HepG2 (cell line): ENCODE measurements at regions not wholly inside any gene's neighbourhood (a gene's known extent, or its start where the extent isn't known, plus 50 kb on each side); places are given as distances from the start of the nearest gene placed in this dataset.

ENCODE experiments used
- ATAC-seq: fragments of 200-7000 bp; cut with Tn5 transposase; 3 replicates; pipeline ENCODE4 v1.9.1; 2020; ENCODE audit warnings: mild to moderate bottlenecking, moderate library complexity
- BruUV-seq: library from RNA; stranded (reverse); fragments of 400-500 nt; replicated peaks from 2 replicates; lab custom pipeline; 2021; lab: Mats Ljungman, UMichigan
- CTCF ChIA-PET: fragments of 300-600 bp; formaldehyde crosslinking; extraction: SDS; loops from one replicate; lab custom pipeline; 2021; ENCODE audit warnings: low total read pairs, inconsistent platforms, low intra/inter-chr PET ratio; lab: Yijun Ruan, JAX
- POLR2A ChIA-PET: fragments of 350-600 bp; sonication (Branson Sonifier 250); formaldehyde crosslinking; loops from one replicate; lab custom pipeline; 2020; ENCODE audit warnings: antibody characterized with exemption, inconsistent platforms; lab: Yijun Ruan, JAX
- DNase-seq: peaks from one replicate; pipeline ENCODE4 v3.0.0-alpha.2; 2015; ENCODE audit warnings: low spot score
- FAIRE-seq: peaks from 3 replicates; lab custom pipeline; 2011; peaks lifted over from hg19 to GRCh38; lab: Jason Lieb, UNC
- H2AFZ ChIP-seq: one replicate; pipeline ENCODE4 v1.6.1; 2011; ENCODE audit warnings: low read length, inconsistent platforms
- H3K27ac ChIP-seq: fragments of 300-600 bp; 3 replicates; pipeline ENCODE4 v1.8.0; 2011; ENCODE audit warnings: mixed run types, mild to moderate bottlenecking, mixed read lengths, low read length, inconsistent platforms; ENCODE audit not compliant: insufficient read depth; ENCODE audit errors: extremely low read length
- H3K27me3 ChIP-seq, 2 experiments: fragments of 200-600 bp in 1 of 2; 2 replicates in 1 of 2; 3 replicates in 1 of 2; pipeline versions ENCODE4 v1.6.0 to v1.8.0; 2011; ENCODE audit warnings: low read length in 2 of 2, mild to moderate bottlenecking in 2 of 2, moderate library complexity in 2 of 2, inconsistent platforms in 1 of 2; ENCODE audit not compliant: insufficient read depth in 2 of 2, control insufficient read depth in 1 of 2
- H3K36me3 ChIP-seq, 2 experiments: fragments of 200-600 bp in 1 of 2; replicated peaks in 1 of 2; 2 replicates in 1 of 2; 3 replicates in 1 of 2; pipeline versions ENCODE4 v1.5.1 to v1.8.0; 2011; ENCODE audit warnings: low read length in 2 of 2, inconsistent platforms in 1 of 2; ENCODE audit not compliant: insufficient read depth in 2 of 2, control insufficient read depth in 1 of 2
- H3K4me1 ChIP-seq: 2 replicates; pipeline ENCODE4 v1.5.1; 2012; ENCODE audit warnings: low read length, inconsistent platforms; ENCODE audit not compliant: insufficient read depth
- H3K4me2 ChIP-seq: 2 replicates; pipeline ENCODE4 v1.6.0; 2011; ENCODE audit warnings: low read depth, low read length, inconsistent platforms
- H3K4me3 ChIP-seq, 3 experiments: fragments of 200-600 bp in 1 of 3; sonication (generic), shearing (Covaris generic) in 1 of 3; replicated peaks in 1 of 3; 2 replicates each; pipeline ENCODE4 v1.5.1; 2011 to 2016; ENCODE audit warnings: low read length in 3 of 3, inconsistent platforms in 2 of 3, low read depth in 2 of 3, mild to moderate bottlenecking in 2 of 3, control low read depth in 1 of 3, mixed read lengths in 1 of 3; ENCODE audit not compliant: insufficient read depth in 1 of 3
- H3K79me2 ChIP-seq: one replicate; pipeline ENCODE4 v1.6.1; 2011; ENCODE audit warnings: low read length, inconsistent platforms; ENCODE audit not compliant: insufficient read depth
- H3K9ac ChIP-seq: 2 replicates; pipeline ENCODE4 v1.6.0; 2011; ENCODE audit warnings: mild to moderate bottlenecking, low read depth, low read length, inconsistent platforms; ENCODE audit not compliant: insufficient read depth
- H3K9me3 ChIP-seq: 2 replicates; pipeline ENCODE4 v1.5.1; 2012; ENCODE audit warnings: mild to moderate bottlenecking, low read length
- H4K20me1 ChIP-seq: 2 replicates; pipeline ENCODE4 v1.6.0; 2011; ENCODE audit warnings: inconsistent platforms, mild to moderate bottlenecking, low read length, moderate library complexity; ENCODE audit not compliant: insufficient read depth
- NFE2L2 ChIP-seq: fragments of 150-350 bp; IDR thresholded peaks from 2 replicates; pipeline ENCODE4 v1.6.1; 2014; ENCODE audit warnings: low read length
- RXRA ChIP-seq: sonication (generic); formaldehyde crosslinking; IDR thresholded peaks from 2 replicates; pipeline ENCODE4 v1.5.1; 2020; ENCODE audit warnings: missing genetic modification reagents
- SALL2 ChIP-seq: sonication (generic); formaldehyde crosslinking; IDR thresholded peaks from 2 replicates; pipeline ENCODE4 v1.8.1; 2023; ENCODE audit warnings: mild to moderate bottlenecking, missing genetic modification reagents, inconsistent platforms
- SNRNP70 ChIP-seq: fragments of 200-400 bp; formaldehyde crosslinking; IDR thresholded peaks from 2 replicates; pipeline ENCODE4 v1.6.1; 2017; ENCODE audit warnings: mild to moderate bottlenecking, low read depth, low read length, moderate library complexity
- ZBTB20 ChIP-seq: sonication (generic); formaldehyde crosslinking; IDR thresholded peaks from 2 replicates; pipeline ENCODE4 v1.8.1; 2023; ENCODE audit warnings: missing genetic modification reagents, low read depth, mild to moderate bottlenecking, borderline replicate concordance
- ZNF431 ChIP-seq: sonication (generic); formaldehyde crosslinking; IDR thresholded peaks from 2 replicates; pipeline ENCODE4 v1.9.0; 2022; ENCODE audit warnings: missing genetic modification reagents, low read depth, mild to moderate bottlenecking, borderline replicate concordance
- ZNF652 ChIP-seq: IDR thresholded peaks from 2 replicates; pipeline ENCODE4 v1.6.1; 2016; ENCODE audit warnings: low read depth, borderline replicate concordance
- ZSCAN12 ChIP-seq: sonication (generic); formaldehyde crosslinking; IDR thresholded peaks from 2 replicates; pipeline ENCODE4 v1.9.0; 2021; ENCODE audit warnings: mild to moderate bottlenecking, missing genetic modification reagents
- ZSCAN30 ChIP-seq: sonication (generic); formaldehyde crosslinking; IDR thresholded peaks from 2 replicates; pipeline ENCODE4 v1.5.0; 2020; ENCODE audit warnings: mild to moderate bottlenecking, missing genetic modification reagents
- WGBS: methylation state at CpG from one replicate; pipeline ENCODE4 v1.1.6; 2017; ENCODE audit warnings: low lambda C conversion rate; 5-methylcytosine and 5-hydroxymethylcytosine counted together
- in situ Hi-C: cut with HindIII; loops from 2 replicates; pipeline ENCODE4 v1.10.0; 2017; ENCODE audit warnings: low pct_unique_long_range_greater_than_20kb; ENCODE audit not compliant: extremely low pct_ligation_motif_present
- intact Hi-C: fragments of 100-400 bp; cut with micrococcal nuclease; formaldehyde crosslinking; loops from one replicate; pipeline ENCODE4 v1.10.0; 2022; ENCODE audit not compliant: unreplicated experiment
- TF ChIP-seq, protein P1 (sequence below): fragments of 450-650 bp; IDR thresholded peaks from 2 replicates; pipeline ENCODE4 v1.6.1; 2016
- TF ChIP-seq, protein P2 (sequence below): sonication (generic); formaldehyde crosslinking; IDR thresholded peaks from 2 replicates; pipeline ENCODE4 v1.4.0; 2020; ENCODE audit warnings: missing genetic modification reagents
- TF ChIP-seq, protein P3 (sequence below): sonication (generic); formaldehyde crosslinking; IDR thresholded peaks from 2 replicates; pipeline ENCODE4 v1.4.0; 2020; ENCODE audit warnings: missing genetic modification reagents

DNA sequence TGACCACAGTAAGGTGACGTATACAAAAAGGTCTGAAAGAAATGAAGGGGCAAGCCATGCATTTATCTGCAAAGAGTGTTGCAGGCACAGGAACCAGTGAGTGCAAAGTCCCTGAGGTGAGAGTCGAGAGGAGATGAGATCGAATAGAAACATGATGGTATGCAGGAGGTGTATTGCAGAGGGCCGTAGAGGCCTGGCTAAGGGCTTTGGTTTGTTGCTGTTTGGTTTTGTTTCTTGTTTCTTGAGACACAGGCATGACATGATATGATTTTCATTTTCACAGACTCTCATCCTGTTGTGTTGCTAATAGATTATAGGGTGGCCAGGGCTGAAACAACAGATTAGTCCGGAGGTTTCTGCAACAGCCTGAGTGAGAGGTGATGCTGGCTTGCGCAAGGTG, 80.4 kb downstream of the HSPH1 start:
- FAIRE-seq (no peak), ATAC-seq (no peak), DNase-seq (no peak)
- Histone ChIP-seq H3K79me2 (no peaks in the 10 kb centered on the region), H4K20me1 (no peaks in the 10 kb centered on the region), H3K4me1 (no peaks in the 10 kb centered on the region), H3K4me2 (no peak overlapping the region), H2AFZ (no peak overlapping the region), H3K9ac (no peak overlapping the region), H3K4me3 (no peak overlapping the region), H3K9me3 (no peaks in the 10 kb centered on the region), H3K27ac (no peak overlapping the region), H3K27me3 (peaks cover 0 to 11% of the 10 kb centered on the region in 2 experiments; a peak in 2 of 5 replicates)
- POLR2A ChIA-PET = no interaction called here
- in situ Hi-C loops = no loop called here
- no TSS peak for BruUV-seq
- CTCF ChIA-PET = no interaction called here
- WGBS = 30% methylated on average over 6 of the region's 6 CpGs
- intact Hi-C loops = no loop called here
- TF ChIP-seq ZBTB20 (no peak), ZNF652 (CRISPR knock-in tag) (no peak), SNRNP70 (no peak), SALL2 (CRISPR knock-in tag) (no peak), ZNF431 (CRISPR knock-in tag) (no peak), ZSCAN12 (CRISPR knock-in tag) (no peak), ZSCAN30 (no peak), RXRA (no peak), NFE2L2 (no peak)
- TF ChIP-seq, protein P1, sequence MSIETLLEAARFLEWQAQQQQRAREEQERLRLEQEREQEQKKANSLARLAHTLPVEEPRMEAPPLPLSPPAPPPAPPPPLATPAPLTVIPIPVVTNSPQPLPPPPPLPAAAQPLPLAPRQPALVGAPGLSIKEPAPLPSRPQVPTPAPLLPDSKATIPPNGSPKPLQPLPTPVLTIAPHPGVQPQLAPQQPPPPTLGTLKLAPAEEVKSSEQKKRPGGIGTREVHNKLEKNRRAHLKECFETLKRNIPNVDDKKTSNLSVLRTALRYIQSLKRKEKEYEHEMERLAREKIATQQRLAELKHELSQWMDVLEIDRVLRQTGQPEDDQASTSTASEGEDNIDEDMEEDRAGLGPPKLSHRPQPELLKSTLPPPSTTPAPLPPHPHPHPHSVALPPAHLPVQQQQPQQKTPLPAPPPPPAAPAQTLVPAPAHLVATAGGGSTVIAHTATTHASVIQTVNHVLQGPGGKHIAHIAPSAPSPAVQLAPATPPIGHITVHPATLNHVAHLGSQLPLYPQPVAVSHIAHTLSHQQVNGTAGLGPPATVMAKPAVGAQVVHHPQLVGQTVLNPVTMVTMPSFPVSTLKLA = no peak
- TF ChIP-seq, protein P2, sequence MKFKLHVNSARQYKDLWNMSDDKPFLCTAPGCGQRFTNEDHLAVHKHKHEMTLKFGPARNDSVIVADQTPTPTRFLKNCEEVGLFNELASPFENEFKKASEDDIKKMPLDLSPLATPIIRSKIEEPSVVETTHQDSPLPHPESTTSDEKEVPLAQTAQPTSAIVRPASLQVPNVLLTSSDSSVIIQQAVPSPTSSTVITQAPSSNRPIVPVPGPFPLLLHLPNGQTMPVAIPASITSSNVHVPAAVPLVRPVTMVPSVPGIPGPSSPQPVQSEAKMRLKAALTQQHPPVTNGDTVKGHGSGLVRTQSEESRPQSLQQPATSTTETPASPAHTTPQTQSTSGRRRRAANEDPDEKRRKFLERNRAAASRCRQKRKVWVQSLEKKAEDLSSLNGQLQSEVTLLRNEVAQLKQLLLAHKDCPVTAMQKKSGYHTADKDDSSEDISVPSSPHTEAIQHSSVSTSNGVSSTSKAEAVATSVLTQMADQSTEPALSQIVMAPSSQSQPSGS = no peak
- TF ChIP-seq, protein P3, sequence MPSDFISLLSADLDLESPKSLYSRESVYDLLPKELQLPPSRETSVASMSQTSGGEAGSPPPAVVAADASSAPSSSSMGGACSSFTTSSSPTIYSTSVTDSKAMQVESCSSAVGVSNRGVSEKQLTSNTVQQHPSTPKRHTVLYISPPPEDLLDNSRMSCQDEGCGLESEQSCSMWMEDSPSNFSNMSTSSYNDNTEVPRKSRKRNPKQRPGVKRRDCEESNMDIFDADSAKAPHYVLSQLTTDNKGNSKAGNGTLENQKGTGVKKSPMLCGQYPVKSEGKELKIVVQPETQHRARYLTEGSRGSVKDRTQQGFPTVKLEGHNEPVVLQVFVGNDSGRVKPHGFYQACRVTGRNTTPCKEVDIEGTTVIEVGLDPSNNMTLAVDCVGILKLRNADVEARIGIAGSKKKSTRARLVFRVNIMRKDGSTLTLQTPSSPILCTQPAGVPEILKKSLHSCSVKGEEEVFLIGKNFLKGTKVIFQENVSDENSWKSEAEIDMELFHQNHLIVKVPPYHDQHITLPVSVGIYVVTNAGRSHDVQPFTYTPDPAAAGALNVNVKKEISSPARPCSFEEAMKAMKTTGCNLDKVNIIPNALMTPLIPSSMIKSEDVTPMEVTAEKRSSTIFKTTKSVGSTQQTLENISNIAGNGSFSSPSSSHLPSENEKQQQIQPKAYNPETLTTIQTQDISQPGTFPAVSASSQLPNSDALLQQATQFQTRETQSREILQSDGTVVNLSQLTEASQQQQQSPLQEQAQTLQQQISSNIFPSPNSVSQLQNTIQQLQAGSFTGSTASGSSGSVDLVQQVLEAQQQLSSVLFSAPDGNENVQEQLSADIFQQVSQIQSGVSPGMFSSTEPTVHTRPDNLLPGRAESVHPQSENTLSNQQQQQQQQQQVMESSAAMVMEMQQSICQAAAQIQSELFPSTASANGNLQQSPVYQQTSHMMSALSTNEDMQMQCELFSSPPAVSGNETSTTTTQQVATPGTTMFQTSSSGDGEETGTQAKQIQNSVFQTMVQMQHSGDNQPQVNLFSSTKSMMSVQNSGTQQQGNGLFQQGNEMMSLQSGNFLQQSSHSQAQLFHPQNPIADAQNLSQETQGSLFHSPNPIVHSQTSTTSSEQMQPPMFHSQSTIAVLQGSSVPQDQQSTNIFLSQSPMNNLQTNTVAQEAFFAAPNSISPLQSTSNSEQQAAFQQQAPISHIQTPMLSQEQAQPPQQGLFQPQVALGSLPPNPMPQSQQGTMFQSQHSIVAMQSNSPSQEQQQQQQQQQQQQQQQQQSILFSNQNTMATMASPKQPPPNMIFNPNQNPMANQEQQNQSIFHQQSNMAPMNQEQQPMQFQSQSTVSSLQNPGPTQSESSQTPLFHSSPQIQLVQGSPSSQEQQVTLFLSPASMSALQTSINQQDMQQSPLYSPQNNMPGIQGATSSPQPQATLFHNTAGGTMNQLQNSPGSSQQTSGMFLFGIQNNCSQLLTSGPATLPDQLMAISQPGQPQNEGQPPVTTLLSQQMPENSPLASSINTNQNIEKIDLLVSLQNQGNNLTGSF = no peak
- TF ChIP-seq, all 625 proteins: peak for 0
- no peaks in the 10 kb centered on the region for H3K36me3 ChIP-seq
